Large intestine (tissue), 3 donors: ENCODE measurements at regions not wholly inside any gene's neighbourhood (a gene's known extent, or its start where the extent isn't known, plus 50 kb on each side); places are given as distances from the start of the nearest gene placed in this dataset.

ENCODE experiments used
- DNase-seq, 2 donors: peaks; one replicate each; pipeline versions ENCODE4 v3.0.0 to v3.0.0-alpha.2; 2013
- H3K27ac ChIP-seq: one replicate; pipeline ENCODE4 v1.5.1; 2013; ENCODE audit warnings: low read length
- H3K27me3 ChIP-seq: 2 replicates; pipeline ENCODE4 v1.6.1; 2013; ENCODE audit warnings: low read length; ENCODE audit not compliant: control insufficient read depth, insufficient read depth
- H3K36me3 ChIP-seq: 2 replicates; pipeline ENCODE4 v1.6.1; 2013; ENCODE audit warnings: low read length; ENCODE audit not compliant: control insufficient read depth, insufficient read depth
- H3K4me1 ChIP-seq: one replicate; pipeline ENCODE4 v1.6.1; 2013; ENCODE audit warnings: low read length; ENCODE audit not compliant: control insufficient read depth, insufficient read depth
- H3K4me3 ChIP-seq: one replicate; pipeline ENCODE4 v1.5.1; 2013; ENCODE audit warnings: low read length
- H3K9me3 ChIP-seq: one replicate; pipeline ENCODE4 v1.6.1; 2013; ENCODE audit warnings: mild to moderate bottlenecking, low read depth, low read length, moderate library complexity; ENCODE audit not compliant: control insufficient read depth
- WGBS: methylation state at CpG from one replicate; pipeline ENCODE4 v1.1.5; 2013; ENCODE audit warnings: low lambda C conversion rate; ENCODE audit not compliant: insufficient coverage; 5-methylcytosine and 5-hydroxymethylcytosine counted together

GRCh38 chr10:71044720-71045119 lies 156.4 kb upstream of the PCBD1 start:
- H3K4me3 ChIP-seq, result no peak overlapping the region
- peaks cover 3% of the 10 kb centered on the region for H3K27me3 ChIP-seq
- no peak for DNase-seq
- no CpG with 5 or more reads among the region's 7 CpGs for WGBS
- no peaks in the 10 kb centered on the region for H3K4me1 ChIP-seq
- no peak overlapping the region for H3K27ac ChIP-seq
- H3K36me3 ChIP-seq, result no peaks in the 10 kb centered on the region
- H3K9me3 ChIP-seq, result no peaks in the 10 kb centered on the region

GRCh38 chr10:71045204-71045809 lies 156.9 kb upstream of the PCBD1 start:
- H3K27ac ChIP-seq, result no peak overlapping the region
- H3K4me1 ChIP-seq, result no peaks in the 10 kb centered on the region
- peaks cover 3% of the 10 kb centered on the region for H3K27me3 ChIP-seq
- H3K4me3 ChIP-seq, result no peak overlapping the region
- no peaks in the 10 kb centered on the region for H3K9me3 ChIP-seq
- no CpG with 5 or more reads among the region's 10 CpGs for WGBS
- no peak for DNase-seq
- no peaks in the 10 kb centered on the region for H3K36me3 ChIP-seq

- no peaks in the 10 kb centered on the region for H3K9me3 ChIP-seq
- H3K27me3 ChIP-seq, result peaks cover 3% of the 10 kb centered on the region
- no peak overlapping the region for H3K27ac ChIP-seq
- no peak overlapping the region for H3K4me3 ChIP-seq
- DNase-seq, result no peak
- H3K4me1 ChIP-seq, result no peaks in the 10 kb centered on the region
- H3K36me3 ChIP-seq, result no peaks in the 10 kb centered on the region
- WGBS, result no CpG with 5 or more reads among the region's 4 CpGs
Observed at GRCh38 chr10:71045936-71046335, 157.6 kb upstream of the PCBD1 start.

DNA sequence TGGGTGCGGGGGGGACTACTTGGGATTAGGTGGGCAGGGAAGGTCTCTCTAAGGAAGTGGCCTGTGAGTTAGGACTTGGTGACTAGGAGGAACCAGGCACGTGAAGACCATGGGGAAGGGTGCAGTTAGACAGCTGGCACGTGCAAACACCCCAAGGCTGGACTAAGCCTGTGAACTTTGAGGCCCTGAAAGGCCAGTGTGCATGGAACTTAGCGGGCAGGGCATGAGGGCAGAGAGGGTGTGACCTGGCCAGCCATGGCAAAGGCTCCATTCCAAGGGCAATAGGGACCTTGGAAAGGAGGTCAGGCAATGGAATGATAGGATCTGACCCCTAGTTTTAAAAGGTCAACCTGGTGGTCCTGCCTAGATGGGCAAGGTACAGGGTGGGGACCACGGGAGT lies 158.4 kb upstream of the PCBD1 start:
- H3K4me1 ChIP-seq, result no peaks in the 10 kb centered on the region
- H3K9me3 ChIP-seq, result no peaks in the 10 kb centered on the region
- no peak overlapping the region for H3K4me3 ChIP-seq
- DNase-seq, result no peak
- no CpG with 5 or more reads among the region's 5 CpGs for WGBS
- no peaks in the 10 kb centered on the region for H3K27me3 ChIP-seq
- no peak overlapping the region for H3K27ac ChIP-seq
- no peaks in the 10 kb centered on the region for H3K36me3 ChIP-seq

DNA sequence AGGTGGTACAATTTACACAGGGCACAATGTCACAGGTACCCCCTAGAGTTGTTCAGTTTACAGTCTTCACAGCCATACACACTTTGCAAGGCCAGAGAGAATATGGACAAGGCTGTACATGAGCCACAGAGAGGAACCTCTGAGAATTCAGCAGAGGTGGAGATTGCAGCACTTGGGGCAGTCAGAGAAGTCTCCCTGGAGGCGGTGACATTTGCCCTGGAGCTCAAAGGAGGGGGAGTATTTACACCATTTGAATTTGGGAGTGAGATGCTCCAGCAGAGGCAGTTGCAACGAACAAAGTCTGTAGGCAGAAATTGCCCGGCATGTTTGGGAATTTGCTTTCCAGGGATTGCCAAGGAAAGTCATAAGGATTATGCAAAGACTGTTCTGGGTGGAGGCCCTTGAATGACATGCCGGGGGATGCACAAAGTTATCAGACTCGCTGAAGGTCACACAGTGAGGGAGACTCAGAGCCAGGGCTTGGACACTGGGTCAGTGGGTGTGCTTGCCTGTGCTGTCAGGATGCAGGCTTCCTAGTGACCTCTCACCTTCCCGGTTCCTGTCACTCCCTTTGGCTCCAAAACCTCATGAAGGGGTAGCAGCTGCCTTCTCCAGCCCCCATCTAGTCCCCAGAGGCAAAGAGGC lies 160.7 kb upstream of the PCBD1 start:
- H3K4me3 ChIP-seq, result no peak overlapping the region
- H3K4me1 ChIP-seq, result no peaks in the 10 kb centered on the region
- H3K9me3 ChIP-seq, result no peaks in the 10 kb centered on the region
- no peaks in the 10 kb centered on the region for H3K36me3 ChIP-seq
- no peak for DNase-seq
- no peaks in the 10 kb centered on the region for H3K27me3 ChIP-seq
- no CpG with 5 or more reads among the region's 6 CpGs for WGBS
- H3K27ac ChIP-seq, result no peak overlapping the region

DNA sequence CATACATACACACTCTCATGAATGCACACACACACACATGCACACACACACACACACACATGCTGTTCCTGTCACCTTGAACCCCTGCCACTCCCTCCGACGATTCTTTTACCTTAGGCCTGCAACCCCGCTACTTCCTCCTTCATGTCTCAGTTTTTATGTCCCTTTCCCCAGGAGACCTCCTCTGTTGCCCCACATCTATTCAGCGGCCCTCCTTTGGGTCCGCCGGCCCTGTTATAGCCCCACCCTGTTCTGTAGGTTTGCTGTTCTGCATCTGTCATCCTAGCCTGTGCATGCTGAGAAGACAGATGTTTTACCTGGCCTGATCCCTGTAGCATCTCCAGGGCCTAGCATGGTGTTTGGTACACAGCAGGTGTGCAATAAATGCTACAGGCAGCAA lies 161.6 kb upstream of the PCBD1 start:
- Histone ChIP-seq H3K27me3 (no peaks in the 10 kb centered on the region), H3K27ac (no peak overlapping the region), H3K4me3 (no peak overlapping the region), H3K4me1 (no peaks in the 10 kb centered on the region), H3K9me3 (peaks cover 2% of the 10 kb centered on the region), H3K36me3 (no peaks in the 10 kb centered on the region)
- whole genome bisulfite sequencing, result 100% methylated on average over 1 of the region's 6 CpGs
- no peak for DNase-seq

GRCh38 chr10:71052076-71052660 lies 160.2 kb upstream of the UNC5B start:
- no CpG with 5 or more reads among the region's 9 CpGs for WGBS
- no peak overlapping the region for H3K27ac ChIP-seq
- no peaks in the 10 kb centered on the region for H3K4me1 ChIP-seq
- peaks cover 3% of the 10 kb centered on the region for H3K9me3 ChIP-seq
- DNase-seq, result no peak
- no peaks in the 10 kb centered on the region for H3K27me3 ChIP-seq
- H3K36me3 ChIP-seq, result no peaks in the 10 kb centered on the region
- H3K4me3 ChIP-seq, result no peak overlapping the region

- H3K27ac ChIP-seq, result no peak overlapping the region
- H3K36me3 ChIP-seq, result no peaks in the 10 kb centered on the region
- no peak overlapping the region for H3K4me3 ChIP-seq
- DNase-seq, result no peak
- no CpG with 5 or more reads among the region's 4 CpGs for WGBS
- H3K27me3 ChIP-seq, result no peaks in the 10 kb centered on the region
- peaks cover 3% of the 10 kb centered on the region for H3K9me3 ChIP-seq
- no peaks in the 10 kb centered on the region for H3K4me1 ChIP-seq
Observed at GRCh38 chr10:71052708-71053107, 159.7 kb upstream of the UNC5B start.

DNA sequence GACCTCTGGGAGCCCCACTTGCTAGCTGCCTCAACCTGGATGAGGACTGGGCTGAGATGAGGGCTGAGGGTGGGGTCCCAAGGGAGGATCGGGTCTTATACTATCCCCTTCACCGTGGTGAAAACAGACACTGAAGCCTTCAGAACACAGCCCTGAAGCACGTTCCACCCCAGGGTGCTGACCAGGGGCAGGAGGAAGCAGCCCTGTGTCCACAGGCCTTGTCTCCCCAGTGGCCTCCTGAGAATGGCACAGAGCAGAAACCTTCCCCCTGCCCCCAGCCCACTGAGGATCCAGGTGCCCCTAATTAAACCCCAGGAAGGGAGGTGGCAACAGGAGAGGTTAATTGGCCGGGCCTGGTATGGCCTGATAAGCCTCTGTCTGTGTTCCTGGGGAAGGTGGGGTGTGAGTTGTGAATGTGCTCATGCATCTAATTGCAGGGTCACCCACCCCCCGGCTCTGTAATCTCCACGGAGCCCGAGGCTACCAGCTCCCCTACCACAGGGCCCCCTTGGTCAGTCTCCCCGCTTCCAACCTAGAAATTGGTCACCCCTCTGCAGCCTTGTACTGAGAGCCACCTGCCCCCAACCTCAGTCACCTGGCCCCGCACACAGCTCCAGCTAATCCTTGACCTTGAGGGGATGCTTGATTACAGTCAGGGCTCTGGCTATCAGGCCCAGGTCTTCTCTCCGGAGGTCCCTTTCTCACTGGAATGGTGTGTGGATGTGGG lies 159.0 kb upstream of the UNC5B start:
- Histone ChIP-seq H3K4me1 (no peaks in the 10 kb centered on the region), H3K27me3 (no peaks in the 10 kb centered on the region), H3K36me3 (no peaks in the 10 kb centered on the region), H3K4me3 (no peak overlapping the region), H3K9me3 (peaks cover 3% of the 10 kb centered on the region), H3K27ac (no peak overlapping the region)
- no peak for DNase-seq
- 40% methylated on average over 1 of the region's 10 CpGs for WGBS

GRCh38 chr10:71058308-71058707 lies 154.1 kb upstream of the UNC5B start:
- Histone ChIP-seq H3K27me3 (no peaks in the 10 kb centered on the region), H3K4me1 (no peaks in the 10 kb centered on the region), H3K4me3 (no peak overlapping the region), H3K27ac (no peak overlapping the region), H3K36me3 (no peaks in the 10 kb centered on the region), H3K9me3 (peaks cover 3% of the 10 kb centered on the region)
- WGBS, result no CpG with 5 or more reads among the region's 4 CpGs
- DNase-seq, result no peak
